WTC11 (cell line): ENCODE measurements at regions not wholly inside any gene's neighbourhood (a gene's known extent, or its start where the extent isn't known, plus 50 kb on each side); places are given as distances from the start of the nearest gene placed in this dataset.

Experiments used
- ATAC-seq: fragments of 200-7000 bp; cut with Tn5 transposase; 2 replicates; pipeline ENCODE4 v1.10.0; 2021; ENCODE audit warnings: mild to moderate bottlenecking, moderate library complexity
- CTCF ChIA-PET: fragments of 300-600 bp; sonication (Branson Sonifier 250); formaldehyde crosslinking; loops from one replicate; lab custom pipeline; 2021; ENCODE audit warnings: antibody characterized with exemption; lab: Charles Lee
- POLR2A ChIA-PET: fragments of 350-600 bp; sonication (Branson Sonifier 250); formaldehyde crosslinking; loops from one replicate; lab custom pipeline; 2021; ENCODE audit warnings: antibody characterized with exemption; lab: Charles Lee
- DNase-seq: peaks from one replicate; pipeline ENCODE4 v3.0.0; 2021; ENCODE audit warnings: low spot score
- H3K27ac Mint-ChIP-seq: 2 replicates; pipeline ENCODE4 v1.8.0; 2021; ENCODE audit warnings: mixed read lengths
- H3K27me3 Mint-ChIP-seq: 2 replicates; pipeline ENCODE4 v1.8.0; 2021; ENCODE audit warnings: low read depth, mild to moderate bottlenecking, moderate library complexity, mixed read lengths
- H3K36me3 Mint-ChIP-seq: 2 replicates; pipeline ENCODE4 v1.8.0; 2021; ENCODE audit warnings: mixed read lengths
- H3K4me1 Mint-ChIP-seq: 2 replicates; pipeline ENCODE4 v1.8.0; 2022; ENCODE audit warnings: mixed read lengths
- H3K4me3 Mint-ChIP-seq: 2 replicates; pipeline ENCODE4 v1.8.0; 2021; ENCODE audit warnings: mild to moderate bottlenecking, moderate library complexity, mixed read lengths
- H3K9me3 Mint-ChIP-seq: 2 replicates; pipeline ENCODE4 v1.8.0; 2021; ENCODE audit warnings: mixed read lengths
- ARID4B ChIP-seq: sonication (generic); formaldehyde crosslinking; IDR thresholded peaks from 2 replicates; pipeline ENCODE4 v1.8.0; 2023; ENCODE audit warnings: missing genetic modification reagents, mild to moderate bottlenecking, borderline replicate concordance
- CBFB ChIP-seq: sonication (generic); formaldehyde crosslinking; IDR thresholded peaks from 2 replicates; pipeline ENCODE4 v1.8.1; 2022; ENCODE audit warnings: mild to moderate bottlenecking, low read depth, missing genetic modification reagents
- CREB1 ChIP-seq: sonication (generic); formaldehyde crosslinking; IDR thresholded peaks from 2 replicates; pipeline ENCODE4 v1.8.0; 2023; ENCODE audit warnings: mild to moderate bottlenecking, missing genetic modification reagents
- FOXJ3 ChIP-seq: sonication (generic); formaldehyde crosslinking; IDR thresholded peaks from 2 replicates; pipeline ENCODE4 v1.9.0; 2021; ENCODE audit warnings: missing genetic modification reagents, mild to moderate bottlenecking, borderline replicate concordance
- MAX ChIP-seq: sonication (generic); formaldehyde crosslinking; IDR thresholded peaks from 2 replicates; pipeline ENCODE4 v1.8.0; 2022; ENCODE audit warnings: mild to moderate bottlenecking, missing genetic modification reagents
- SMAD3 ChIP-seq: sonication (generic); formaldehyde crosslinking; IDR thresholded peaks from 2 replicates; pipeline ENCODE4 v1.8.0; 2022; ENCODE audit warnings: missing genetic modification reagents, mild to moderate bottlenecking, borderline replicate concordance
- SP1 ChIP-seq: sonication (generic); formaldehyde crosslinking; conservative IDR thresholded peaks from 2 replicates; pipeline ENCODE4 v1.8.1; 2022; ENCODE audit warnings: missing genetic modification reagents
- ZBTB43 ChIP-seq: sonication (generic); formaldehyde crosslinking; IDR thresholded peaks from 2 replicates; pipeline ENCODE4 v1.8.1; 2023; ENCODE audit warnings: mild to moderate bottlenecking, missing genetic modification reagents
- ZNF121 ChIP-seq: sonication (generic); formaldehyde crosslinking; IDR thresholded peaks from 2 replicates; pipeline ENCODE4 v1.8.0; 2023; ENCODE audit warnings: missing genetic modification reagents
- ZNF219 ChIP-seq: sonication (generic); formaldehyde crosslinking; IDR thresholded peaks from 2 replicates; pipeline ENCODE4 v1.8.0; 2023; ENCODE audit warnings: missing genetic modification reagents, mild to moderate bottlenecking, borderline replicate concordance
- ZNF232 ChIP-seq: sonication (generic); formaldehyde crosslinking; IDR thresholded peaks from 2 replicates; pipeline ENCODE4 v1.8.0; 2022; ENCODE audit warnings: mild to moderate bottlenecking, missing genetic modification reagents
- ZNF396 ChIP-seq: fragments of 250-450 bp; sonication (Bioruptor Pico); IDR thresholded peaks from 2 replicates; pipeline ENCODE4 v1.8.0; 2021; ENCODE audit warnings: mild to moderate bottlenecking, moderate library complexity, borderline replicate concordance
- ZNF423 ChIP-seq: fragments of 250-450 bp; sonication (Bioruptor Pico); IDR thresholded peaks from 2 replicates; pipeline ENCODE4 v2.1.2; 2022; ENCODE audit warnings: mild to moderate bottlenecking, moderate library complexity
- ZNF512 ChIP-seq: sonication (generic); formaldehyde crosslinking; IDR thresholded peaks from 2 replicates; pipeline ENCODE4 v1.8.1; 2022; ENCODE audit warnings: missing genetic modification reagents, borderline replicate concordance
- ZSCAN18 ChIP-seq: fragments of 250-450 bp; sonication (Bioruptor Pico); IDR thresholded peaks from 2 replicates; pipeline ENCODE4 v2.1.2; 2022; ENCODE audit warnings: mild to moderate bottlenecking, moderate library complexity

GRCh38 chr9:121550569-121551512 lies 51.2 kb upstream of the GGTA1 start (continued):
- peak; percentile 53; the same call in 1 of the 2 replicates for TF ChIP-seq MAX (CRISPR knock-in tag)
- 0 out of 2 replicates have a peak, but pooled peaks have one; percentile 33 for TF ChIP-seq CBFB (CRISPR knock-in tag)

- ChIA-PET POLR2A (no interaction called here), CTCF (interaction anchor here (2.2 kb wide), 1 partner anchor 48 kb away, joined by 18 read pairs; no protein-coding TSS in a partner anchor)
- no peaks in the 10 kb centered on the region for H3K36me3 Mint-ChIP-seq
- DNase-seq (no peak), ATAC-seq (no peak)
- peaks cover 14% of the 10 kb centered on the region for H3K4me1 Mint-ChIP-seq
- H3K4me3 Mint-ChIP-seq: peak overlapping the region; percentile 62; the same call in 1 of the 2 replicates
- H3K9me3 Mint-ChIP-seq: no peaks in the 10 kb centered on the region
- no peak for TF ChIP-seq ZNF232 (CRISPR knock-in tag)
- no peak for TF ChIP-seq ZNF512 (CRISPR knock-in tag)
- no peak for TF ChIP-seq ZBTB43 (CRISPR knock-in tag)
- TF ChIP-seq SP1 (CRISPR knock-in tag): no peak
- no peak for TF ChIP-seq SMAD3 (CRISPR knock-in tag)
- no peak for TF ChIP-seq CREB1 (CRISPR knock-in tag)
- no peak for TF ChIP-seq ZNF121 (CRISPR knock-in tag)
- TF ChIP-seq ZNF219 (CRISPR knock-in tag): no peak
- TF ChIP-seq ARID4B (CRISPR knock-in tag): no peak
- TF ChIP-seq ZSCAN18 (CRISPR knock-in tag): no peak
- no peak for TF ChIP-seq FOXJ3 (CRISPR knock-in tag)
- no peak for TF ChIP-seq ZNF396 (CRISPR knock-in tag)
- TF ChIP-seq ZNF423 (CRISPR knock-in tag): no peak
- H3K27ac Mint-ChIP-seq: no peak overlapping the region
- H3K27me3 Mint-ChIP-seq: no peaks in the 10 kb centered on the region; the same call in 1 of the 2 replicates
These were observed 52.5 kb upstream of the GGTA1 start for GRCh38 chr9:121551985-121552753.
